ENCODE measurements at regions not wholly inside any gene's neighbourhood (a gene's known extent, or its start where the extent isn't known, plus 50 kb on each side); places are given as distances from the start of the nearest gene placed in this dataset.
A peak's percentile ranks its signal among the peaks of the same experiment; 100 is the strongest.
"Not testable (repeated sequence)": the region's sequence is repeated elsewhere in the genome, so short reads cannot be mapped to it uniquely, and the experiment has no call there.

GRCh38 chr9:117649126-117649525 is 55.1 kb upstream of the TLR4 start:
- TF ChIP-seq CTCF (IDR thresholded peaks at IDR 0.05; ENCODE audit: poor library complexity, severe bottlenecking), result no peak
- Histone ChIP-seq H3K4me1 (ENCODE audit: insufficient read depth, poor library complexity, severe bottlenecking) (no peaks in the 10 kb centered on the region), H3K27me3 (ENCODE audit: insufficient read depth, poor library complexity, severe bottlenecking) (peaks cover 6% of the 10 kb centered on the region), H3K4me3 (ENCODE audit: severe bottlenecking) (no peak overlapping the region), H3K9me3 (ENCODE audit: severe bottlenecking) (no peaks in the 10 kb centered on the region), H3K27ac (ENCODE audit: poor library complexity, severe bottlenecking) (no peak overlapping the region), H3K36me3 (ENCODE audit: low read depth) (no peaks in the 10 kb centered on the region)
- DNase-seq (ENCODE audit: low spot score), result no peak
- no peak for ATAC-seq (ENCODE audit: low read depth)

GRCh38 chr9:117644932-117645636 is 59.1 kb upstream of the TLR4 start:
- H3K27ac ChIP-seq (ENCODE audit: poor library complexity, severe bottlenecking), result no peak overlapping the region
- TF ChIP-seq CTCF (IDR thresholded peaks at IDR 0.05; ENCODE audit: poor library complexity, severe bottlenecking), result peak; percentile 73
- no peaks in the 10 kb centered on the region for H3K9me3 ChIP-seq (ENCODE audit: severe bottlenecking)
- ATAC-seq (ENCODE audit: low read depth) (0 out of 3 replicates have a peak, but pooled peaks have one; percentile 17), DNase-seq (ENCODE audit: low spot score) (no peak)
- H3K4me1 ChIP-seq (ENCODE audit: insufficient read depth, poor library complexity, severe bottlenecking), result no peaks in the 10 kb centered on the region
- H3K27me3 ChIP-seq (ENCODE audit: insufficient read depth, poor library complexity, severe bottlenecking), result peaks cover 23% of the 10 kb centered on the region
- no peaks in the 10 kb centered on the region for H3K36me3 ChIP-seq (ENCODE audit: low read depth)
- H3K4me3 ChIP-seq (ENCODE audit: severe bottlenecking), result no peak overlapping the region

GRCh38 chr9:117644133-117644931 is 59.9 kb upstream of the TLR4 start:
- no peaks in the 10 kb centered on the region for H3K36me3 ChIP-seq (ENCODE audit: low read depth)
- no peaks in the 10 kb centered on the region for H3K4me1 ChIP-seq (ENCODE audit: insufficient read depth, poor library complexity, severe bottlenecking)
- H3K4me3 ChIP-seq (ENCODE audit: severe bottlenecking), result no peak overlapping the region
- peak; percentile 95 for TF ChIP-seq CTCF (IDR thresholded peaks at IDR 0.05; ENCODE audit: poor library complexity, severe bottlenecking)
- ATAC-seq (ENCODE audit: low read depth) (peak; percentile 67), DNase-seq (ENCODE audit: low spot score) (no peak)
- no peak overlapping the region for H3K27ac ChIP-seq (ENCODE audit: poor library complexity, severe bottlenecking)
- H3K9me3 ChIP-seq (ENCODE audit: severe bottlenecking), result no peaks in the 10 kb centered on the region
- H3K27me3 ChIP-seq (ENCODE audit: insufficient read depth, poor library complexity, severe bottlenecking), result peaks cover 25% of the 10 kb centered on the region

GRCh38 chr9:117643288-117643654 is 60.9 kb upstream of the TLR4 start:
- Histone ChIP-seq H3K9me3 (ENCODE audit: severe bottlenecking) (no peaks in the 10 kb centered on the region), H3K27me3 (ENCODE audit: insufficient read depth, poor library complexity, severe bottlenecking) (peaks cover 30% of the 10 kb centered on the region), H3K4me3 (ENCODE audit: severe bottlenecking) (no peak overlapping the region), H3K27ac (ENCODE audit: poor library complexity, severe bottlenecking) (no peak overlapping the region), H3K36me3 (ENCODE audit: low read depth) (no peaks in the 10 kb centered on the region), H3K4me1 (ENCODE audit: insufficient read depth, poor library complexity, severe bottlenecking) (no peaks in the 10 kb centered on the region)
- ATAC-seq (ENCODE audit: low read depth) (no peak), DNase-seq (ENCODE audit: low spot score) (no peak)
- TF ChIP-seq CTCF (IDR thresholded peaks at IDR 0.05; ENCODE audit: poor library complexity, severe bottlenecking), result no peak

GRCh38 chr9:117642571-117643287 is 61.5 kb upstream of the TLR4 start:
- H3K27ac ChIP-seq (ENCODE audit: poor library complexity, severe bottlenecking); H3K4me1 ChIP-seq (ENCODE audit: insufficient read depth, poor library complexity, severe bottlenecking); H3K9me3 ChIP-seq (ENCODE audit: severe bottlenecking); H3K36me3 ChIP-seq (ENCODE audit: low read depth); DNase-seq (ENCODE audit: low spot score); H3K4me3 ChIP-seq (ENCODE audit: severe bottlenecking); ATAC-seq (ENCODE audit: low read depth): not testable (repeated sequence)
- peaks cover 33% of the 10 kb centered on the region for H3K27me3 ChIP-seq (ENCODE audit: insufficient read depth, poor library complexity, severe bottlenecking)

Measured in RWPE2 (cell line).